HG02642 (cell line): ENCODE measurements at regions not wholly inside any gene's neighbourhood (a gene's known extent, or its start where the extent isn't known, plus 50 kb on each side); places are given as distances from the start of the nearest gene placed in this dataset.
"Not testable (repeated sequence)": the region's sequence is repeated elsewhere in the genome, so short reads cannot be mapped to it uniquely, and the experiment has no call there.

Experiments used
- ATAC-seq: cut with Tn5 transposase; IDR thresholded peaks from one replicate; pipeline ENCODE4 v1.9.1; 2021; ENCODE audit warnings: mild to moderate bottlenecking; ENCODE audit not compliant: unreplicated experiment, poor library complexity

DNA sequence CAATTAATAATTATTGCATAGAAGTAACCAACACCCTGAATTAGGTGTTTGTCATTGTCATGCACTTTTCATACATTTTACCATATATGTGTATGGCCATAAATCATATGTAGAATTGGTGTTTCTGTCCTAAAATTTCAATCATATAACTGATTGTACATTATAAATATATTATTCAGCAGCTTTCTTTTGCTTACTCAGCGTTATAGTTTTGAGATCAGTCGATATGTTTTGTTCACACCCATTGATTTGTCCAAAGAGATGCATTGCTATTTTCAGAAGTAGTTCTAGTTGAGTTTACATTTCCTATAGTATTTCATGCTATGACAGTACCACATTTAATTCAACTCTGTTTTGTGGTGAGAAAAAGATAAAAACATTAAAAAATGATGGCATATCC lies 50.5 kb upstream of the PARP4 start:
- no peak for ATAC-seq

- ATAC-seq, result not testable (repeated sequence)
These were observed 51.4 kb upstream of the PARP4 start for GRCh38 chr13:24563971-24564370.

- ATAC-seq, result peak; percentile 57
These were observed 52.3 kb upstream of the PARP4 start for GRCh38 chr13:24564881-24565280.

DNA sequence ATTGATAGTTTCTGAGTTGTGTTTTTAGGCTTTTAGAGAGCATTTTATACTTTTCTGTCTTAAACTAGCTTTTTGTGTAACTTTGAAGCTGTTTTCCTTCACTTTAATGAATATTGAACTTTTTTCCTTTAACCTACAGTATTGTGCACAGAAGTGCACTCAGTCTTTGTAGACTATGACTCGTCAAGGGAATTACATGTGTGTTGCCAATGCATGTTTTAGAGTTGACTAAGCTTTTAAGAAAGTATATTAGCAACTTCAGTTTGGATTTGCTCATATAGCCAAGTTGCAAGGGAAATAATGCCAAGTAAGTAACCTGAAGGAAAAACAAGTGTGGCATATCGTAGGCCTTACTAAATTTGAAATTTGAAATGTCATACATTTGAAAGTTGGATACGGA lies 55.0 kb upstream of the PARP4 start:
- ATAC-seq, result not testable (repeated sequence)

DNA sequence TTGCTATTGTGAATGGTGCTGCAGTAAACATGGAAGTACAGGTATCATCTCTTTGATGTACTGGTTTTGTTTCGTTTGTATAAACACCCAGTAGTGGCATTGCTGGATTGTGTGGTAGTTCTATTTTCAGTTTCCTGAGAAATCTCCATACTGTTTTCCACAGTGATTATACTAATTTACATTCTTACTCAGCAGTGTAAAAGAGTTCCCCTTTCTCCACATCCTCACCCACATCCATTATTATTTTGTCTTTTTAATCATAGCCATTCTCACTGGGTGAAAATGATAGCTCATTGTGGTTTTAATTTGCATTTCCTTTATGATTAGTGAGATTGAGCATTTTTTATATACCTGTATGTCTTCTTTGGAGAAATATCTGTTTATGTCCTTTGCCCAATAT lies 62.3 kb upstream of the PARP4 start:
- no peak for ATAC-seq

GRCh38 chr13:24580315-24580714 lies 67.7 kb upstream of the PARP4 start:
- ATAC-seq, result not testable (repeated sequence)

- ATAC-seq, result not testable (repeated sequence)
These were observed 69.0 kb upstream of the PARP4 start for GRCh38 chr13:24581578-24581977.

GRCh38 chr13:24591697-24592096 lies 79.1 kb upstream of the PARP4 start:
- not testable (repeated sequence) for ATAC-seq

GRCh38 chr13:24597906-24598670 lies 82.1 kb upstream of the ATP12A start:
- not testable (repeated sequence) for ATAC-seq

DNA sequence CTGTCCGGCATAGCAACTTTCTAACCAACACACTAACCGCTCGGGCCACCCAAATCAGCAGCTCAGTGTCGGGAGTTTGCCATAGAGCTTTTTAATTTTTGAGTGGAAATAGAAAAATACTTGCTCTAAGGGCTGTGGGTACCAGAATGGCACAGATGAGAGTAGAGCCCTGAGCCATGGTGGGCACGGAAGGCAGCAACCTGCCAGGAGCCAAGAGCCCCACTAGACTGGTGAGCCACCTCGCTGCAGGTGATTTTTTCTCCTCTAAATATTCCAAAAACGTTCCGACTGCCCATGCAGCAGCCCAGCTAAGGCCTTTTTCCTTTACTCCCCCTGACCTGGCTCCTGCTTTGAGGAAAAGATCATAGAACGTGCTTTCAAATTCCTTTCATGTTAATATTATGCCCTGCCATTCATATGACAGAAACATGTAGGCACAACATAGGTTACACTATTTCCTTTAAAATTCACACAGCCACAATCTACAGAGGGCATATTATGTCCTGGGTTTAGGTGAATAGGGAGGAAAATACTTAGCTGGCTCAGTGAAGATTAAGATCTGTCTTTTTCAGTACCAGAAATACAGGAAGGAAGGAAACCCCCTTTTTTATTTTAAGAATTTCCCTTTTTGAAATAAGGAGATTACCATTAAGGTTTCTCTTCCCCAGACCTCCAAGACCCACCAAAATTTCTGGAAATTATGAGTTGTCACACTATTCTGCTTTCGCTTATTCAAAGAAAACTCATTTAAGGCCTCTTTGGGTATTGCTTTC lies 81.0 kb upstream of the ATP12A start:
- ATAC-seq, result not testable (repeated sequence)

- no peak for ATAC-seq
These were observed 74.3 kb upstream of the ATP12A start for GRCh38 chr13:24605923-24606372.

- ATAC-seq, result no peak
These were observed 73.6 kb upstream of the ATP12A start for GRCh38 chr13:24606486-24607170.

DNA sequence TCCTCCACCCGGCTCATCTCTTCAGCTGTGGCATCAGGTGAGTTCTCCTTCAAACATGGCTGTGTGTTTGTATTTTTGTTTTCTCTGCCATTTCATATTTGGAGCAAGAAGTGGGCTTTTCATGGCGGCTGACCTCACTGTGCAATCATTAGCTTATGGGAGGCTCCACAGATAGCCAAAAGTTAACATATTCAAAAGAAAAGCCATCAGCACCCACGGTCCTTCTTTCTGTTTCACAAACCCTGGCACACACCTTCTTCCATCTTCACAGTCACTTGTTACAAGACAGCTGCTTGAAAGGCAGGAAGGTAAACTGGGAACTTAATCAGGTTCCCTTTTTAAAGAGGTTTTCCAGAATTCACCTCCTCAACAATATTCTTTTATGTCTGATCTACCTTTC lies 69.3 kb upstream of the ATP12A start:
- ATAC-seq, result peak; percentile 57

- no peak for ATAC-seq
These were observed 67.5 kb upstream of the ATP12A start for GRCh38 chr13:24612726-24613125.

- no peak for ATAC-seq
These were observed 67.1 kb upstream of the ATP12A start for GRCh38 chr13:24613128-24613527.

GRCh38 chr13:24613755-24614154 lies 66.5 kb upstream of the ATP12A start:
- ATAC-seq, result no peak

DNA sequence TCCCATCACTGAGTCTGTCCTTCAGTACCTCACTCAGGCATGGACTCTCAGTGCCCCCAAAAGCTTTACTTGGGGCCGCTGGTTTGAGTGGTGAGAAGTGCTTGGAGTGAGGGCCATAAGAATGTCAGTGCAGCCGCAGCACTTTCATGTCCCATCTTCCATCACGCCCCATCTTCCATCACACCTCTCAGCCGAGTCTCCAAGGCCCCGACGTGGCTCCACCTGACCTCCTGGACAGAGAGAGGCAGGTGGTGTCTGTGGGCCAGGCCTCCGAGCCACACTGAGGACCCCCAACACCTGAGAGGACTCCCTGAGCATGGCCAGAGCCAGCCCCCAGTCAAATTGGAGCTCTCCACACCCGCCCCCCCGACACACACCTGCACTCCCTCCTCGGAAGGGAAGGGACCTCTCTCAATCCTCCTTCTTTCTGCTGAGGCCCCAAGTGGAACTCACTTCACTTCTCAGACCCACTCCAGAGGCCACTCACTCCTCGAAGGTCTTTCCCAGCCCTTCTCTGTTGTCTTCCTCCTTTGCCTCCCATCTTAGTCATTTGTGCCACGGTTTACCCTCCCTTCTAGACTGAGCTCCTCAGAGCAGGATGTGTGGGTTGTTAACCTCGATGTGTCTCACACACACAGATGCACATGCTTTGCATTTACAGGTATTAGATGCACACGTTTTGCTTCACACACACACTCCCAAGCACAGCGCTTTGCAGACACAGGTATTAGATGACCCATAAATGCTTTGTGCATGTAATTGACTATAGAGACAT lies 65.7 kb upstream of the ATP12A start:
- ATAC-seq, result no peak

DNA sequence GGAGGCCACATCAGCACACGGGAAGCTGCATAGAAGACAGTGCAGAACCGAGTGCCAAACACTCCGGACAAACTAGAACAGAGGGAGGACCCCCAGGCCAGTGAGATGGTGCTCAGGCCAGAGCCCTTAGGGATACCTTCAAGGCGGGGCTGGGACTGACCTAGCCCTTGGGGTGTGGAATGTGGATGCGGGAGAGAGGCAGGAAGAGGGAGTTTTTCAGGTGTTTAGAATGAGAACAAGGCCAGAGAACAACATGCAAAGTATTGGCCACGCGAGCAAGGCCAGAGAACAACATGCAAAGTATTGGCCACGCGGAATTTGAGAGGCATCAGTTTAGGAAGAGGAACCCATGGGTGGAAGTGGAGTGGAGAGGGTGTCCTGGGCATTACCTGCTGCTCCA lies 65.1 kb upstream of the ATP12A start:
- no peak for ATAC-seq

GRCh38 chr13:24615911-24616472 lies 64.2 kb upstream of the ATP12A start:
- no peak for ATAC-seq

- ATAC-seq, result no peak
These were observed 63.7 kb upstream of the ATP12A start for GRCh38 chr13:24616514-24616913.
